ENCODE measurements at regions not wholly inside any gene's neighbourhood (a gene's known extent, or its start where the extent isn't known, plus 50 kb on each side); places are given as distances from the start of the nearest gene placed in this dataset.

- TF ChIP-seq POLR2AphosphoS5 (IDR thresholded peaks at IDR 0.05; ENCODE audit: borderline replicate concordance, low read depth, low read length) (no peak), FOXP2 (optimal IDR thresholded peaks at IDR 0.05; ENCODE audit: control extremely low read depth, extremely low read length, insufficient read depth) (no peak)
Measured at GRCh38 chr16:35562471-35562870, 2103.1 kb downstream of the TP53TG3F start.
